ENCODE measurements at regions not wholly inside any gene's neighbourhood (a gene's known extent, or its start where the extent isn't known, plus 50 kb on each side); places are given as distances from the start of the nearest gene placed in this dataset.
"Not testable (repeated sequence)": the region's sequence is repeated elsewhere in the genome, so short reads cannot be mapped to it uniquely, and the experiment has no call there.

DNA sequence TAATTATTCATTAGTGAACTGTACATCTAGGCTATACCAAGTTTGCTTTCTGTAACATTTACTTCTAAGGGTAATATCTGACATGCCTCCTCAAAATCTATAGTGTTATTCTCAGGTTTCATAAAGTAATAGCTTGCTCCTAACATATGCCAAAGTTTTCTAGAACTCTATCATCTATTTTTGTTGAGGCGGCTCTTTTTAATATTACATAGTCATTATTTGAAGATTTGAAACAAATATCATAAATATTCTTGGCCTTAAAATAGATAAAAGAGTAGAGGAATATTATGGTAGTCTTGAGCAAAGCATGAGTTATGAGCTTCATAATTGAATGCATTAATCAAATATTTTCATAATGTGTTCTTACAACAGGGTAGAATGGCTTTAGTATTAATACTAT, 327.2 kb upstream of the KCND2 start:
- H3K79me2 ChIP-seq (ENCODE audit: insufficient read depth, low read length): no peaks in the 10 kb centered on the region
- no peak overlapping the region for H2AFZ ChIP-seq (ENCODE audit: low read length)
- no peaks in the 10 kb centered on the region for H3K9me2 ChIP-seq (replicated peaks; ENCODE audit: low read depth, low read length)
- H3K4me3 ChIP-seq (ENCODE audit: low read length, poor library complexity, severe bottlenecking): no peak overlapping the region
- no peak overlapping the region for H3K4me2 ChIP-seq (ENCODE audit: low read depth, low read length, poor library complexity, severe bottlenecking)
- H3K9me3 ChIP-seq (ENCODE audit: insufficient read depth, low read depth, low read length): no peaks in the 10 kb centered on the region
- H4K20me1 ChIP-seq (ENCODE audit: insufficient read depth, low read length, poor library complexity, severe bottlenecking): no peaks in the 10 kb centered on the region
- TF ChIP-seq EZH2phosphoT487 (IDR thresholded peaks at IDR 0.05; ENCODE audit: borderline replicate concordance): no peak
- TF ChIP-seq, protein P1, sequence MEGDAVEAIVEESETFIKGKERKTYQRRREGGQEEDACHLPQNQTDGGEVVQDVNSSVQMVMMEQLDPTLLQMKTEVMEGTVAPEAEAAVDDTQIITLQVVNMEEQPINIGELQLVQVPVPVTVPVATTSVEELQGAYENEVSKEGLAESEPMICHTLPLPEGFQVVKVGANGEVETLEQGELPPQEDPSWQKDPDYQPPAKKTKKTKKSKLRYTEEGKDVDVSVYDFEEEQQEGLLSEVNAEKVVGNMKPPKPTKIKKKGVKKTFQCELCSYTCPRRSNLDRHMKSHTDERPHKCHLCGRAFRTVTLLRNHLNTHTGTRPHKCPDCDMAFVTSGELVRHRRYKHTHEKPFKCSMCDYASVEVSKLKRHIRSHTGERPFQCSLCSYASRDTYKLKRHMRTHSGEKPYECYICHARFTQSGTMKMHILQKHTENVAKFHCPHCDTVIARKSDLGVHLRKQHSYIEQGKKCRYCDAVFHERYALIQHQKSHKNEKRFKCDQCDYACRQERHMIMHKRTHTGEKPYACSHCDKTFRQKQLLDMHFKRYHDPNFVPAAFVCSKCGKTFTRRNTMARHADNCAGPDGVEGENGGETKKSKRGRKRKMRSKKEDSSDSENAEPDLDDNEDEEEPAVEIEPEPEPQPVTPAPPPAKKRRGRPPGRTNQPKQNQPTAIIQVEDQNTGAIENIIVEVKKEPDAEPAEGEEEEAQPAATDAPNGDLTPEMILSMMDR (conservative IDR thresholded peaks at IDR 0.05; ENCODE audit: low read length): no peak
- H3K27me3 ChIP-seq (ENCODE audit: insufficient read depth, low read length, poor library complexity, severe bottlenecking): no peaks in the 10 kb centered on the region
- no peak overlapping the region for H3K9ac ChIP-seq (ENCODE audit: low read depth, low read length, poor library complexity, severe bottlenecking)
- no peaks in the 10 kb centered on the region for H3K36me3 ChIP-seq (ENCODE audit: insufficient read depth, low read length)
- no peaks in the 10 kb centered on the region for H3K4me1 ChIP-seq (ENCODE audit: insufficient read depth, low read length, poor library complexity, severe bottlenecking)
- H3F3A ChIP-seq (ENCODE audit: low read depth): no peaks in the 10 kb centered on the region

DNA sequence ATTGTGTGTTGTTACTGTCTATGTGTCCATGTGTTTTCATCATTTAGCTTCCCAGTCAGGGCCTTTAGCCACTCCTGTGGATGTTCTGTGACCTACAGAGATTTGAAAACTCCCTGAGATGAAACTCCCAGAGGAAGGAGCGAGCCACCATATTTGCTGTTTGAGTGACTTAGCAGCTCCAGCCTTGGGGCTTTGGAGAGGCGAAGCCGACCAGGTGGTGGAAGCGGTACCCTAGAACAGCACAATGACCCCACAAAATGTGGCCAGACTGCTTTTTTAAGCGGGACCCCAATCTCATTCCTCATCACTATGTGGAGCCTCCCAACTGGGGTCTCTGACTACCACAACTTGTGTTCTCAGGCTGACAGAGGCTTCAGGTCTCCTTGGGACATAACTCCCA, 323.9 kb upstream of the KCND2 start:
- H4K20me1 ChIP-seq (ENCODE audit: insufficient read depth, low read length, poor library complexity, severe bottlenecking): no peaks in the 10 kb centered on the region
- H3F3A ChIP-seq (ENCODE audit: low read depth): no peaks in the 10 kb centered on the region
- no peaks in the 10 kb centered on the region for H3K36me3 ChIP-seq (ENCODE audit: insufficient read depth, low read length)
- no peaks in the 10 kb centered on the region for H3K4me1 ChIP-seq (ENCODE audit: insufficient read depth, low read length, poor library complexity, severe bottlenecking)
- no peaks in the 10 kb centered on the region for H3K27me3 ChIP-seq (ENCODE audit: insufficient read depth, low read length, poor library complexity, severe bottlenecking)
- H3K9ac ChIP-seq (ENCODE audit: low read depth, low read length, poor library complexity, severe bottlenecking): no peak overlapping the region
- H3K4me2 ChIP-seq (ENCODE audit: low read depth, low read length, poor library complexity, severe bottlenecking): no peak overlapping the region
- no peak overlapping the region for H3K4me3 ChIP-seq (ENCODE audit: low read length, poor library complexity, severe bottlenecking)
- H3K9me3 ChIP-seq (ENCODE audit: insufficient read depth, low read depth, low read length): no peaks in the 10 kb centered on the region
- no peaks in the 10 kb centered on the region for H3K79me2 ChIP-seq (ENCODE audit: insufficient read depth, low read length)
- H2AFZ ChIP-seq (ENCODE audit: low read length): no peak overlapping the region
- H3K9me2 ChIP-seq (replicated peaks; ENCODE audit: low read depth, low read length): no peaks in the 10 kb centered on the region
- TF ChIP-seq, protein P1 (conservative IDR thresholded peaks at IDR 0.05; ENCODE audit: low read length): no peak
- TF ChIP-seq EZH2phosphoT487 (IDR thresholded peaks at IDR 0.05; ENCODE audit: borderline replicate concordance): no peak

DNA sequence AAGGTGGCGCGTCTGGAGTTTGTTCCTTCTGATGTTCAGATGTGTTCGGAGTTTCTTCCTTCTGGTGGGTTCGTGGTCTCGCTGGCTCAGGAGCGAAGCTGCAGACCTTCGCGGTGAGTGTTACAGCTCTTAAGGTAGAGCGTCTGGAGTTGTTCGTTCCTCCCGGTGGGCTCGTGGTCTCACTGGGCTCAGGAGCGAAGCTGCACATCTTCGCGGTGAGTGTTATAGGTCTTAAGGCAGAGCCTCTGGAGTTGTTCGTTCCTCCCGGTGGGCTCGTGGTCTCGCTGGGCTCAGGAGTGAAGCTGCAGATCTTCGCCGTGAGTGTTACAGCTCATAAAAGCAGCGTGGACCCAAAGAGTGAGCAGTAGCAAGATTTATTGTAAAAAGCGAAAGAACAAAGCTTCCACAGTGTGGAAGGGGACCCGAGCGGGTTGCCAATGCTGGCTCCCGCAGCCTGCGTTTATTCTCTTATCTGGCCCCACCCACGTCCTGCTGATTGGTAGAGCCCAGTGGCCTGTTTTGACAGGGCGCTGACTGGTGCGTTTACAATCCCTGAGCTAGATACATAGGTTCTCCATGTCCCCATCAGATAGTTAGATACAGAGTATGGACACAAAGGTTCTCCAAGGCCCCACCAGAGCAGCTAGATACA, 322.5 kb upstream of the KCND2 start:
- not testable (repeated sequence) for H3K79me2 ChIP-seq (ENCODE audit: insufficient read depth, low read length); H3K27me3 ChIP-seq (ENCODE audit: insufficient read depth, low read length, poor library complexity, severe bottlenecking); H4K20me1 ChIP-seq (ENCODE audit: insufficient read depth, low read length, poor library complexity, severe bottlenecking); H2AFZ ChIP-seq (ENCODE audit: low read length); H3K4me2 ChIP-seq (ENCODE audit: low read depth, low read length, poor library complexity, severe bottlenecking); H3K36me3 ChIP-seq (ENCODE audit: insufficient read depth, low read length); H3K9ac ChIP-seq (ENCODE audit: low read depth, low read length, poor library complexity, severe bottlenecking); H3K4me3 ChIP-seq (ENCODE audit: low read length, poor library complexity, severe bottlenecking); H3F3A ChIP-seq (ENCODE audit: low read depth); H3K9me3 ChIP-seq (ENCODE audit: insufficient read depth, low read depth, low read length); H3K4me1 ChIP-seq (ENCODE audit: insufficient read depth, low read length, poor library complexity, severe bottlenecking); H3K9me2 ChIP-seq (replicated peaks; ENCODE audit: low read depth, low read length)

DNA sequence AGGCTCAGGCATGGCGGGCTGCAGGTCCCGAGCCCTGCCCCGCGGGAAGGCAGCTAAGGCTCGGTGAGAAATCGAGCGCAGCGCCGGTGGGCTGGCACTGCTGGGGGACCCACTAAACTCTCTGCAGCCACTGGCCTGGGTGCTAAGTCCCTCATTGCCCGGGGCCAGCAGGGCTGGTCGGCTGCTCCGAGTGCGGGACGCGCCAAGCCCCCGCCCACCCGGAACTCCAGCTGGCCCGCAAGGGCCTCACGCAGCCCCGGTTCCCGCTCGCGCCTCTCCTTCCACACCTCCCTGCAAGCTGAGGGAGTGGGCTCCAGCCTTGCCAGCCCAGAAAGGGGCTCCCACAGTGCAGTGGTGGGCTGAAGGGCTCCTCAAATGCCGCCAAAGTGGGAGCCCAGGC, 321.4 kb upstream of the KCND2 start:
- not testable (repeated sequence) for H3K27me3 ChIP-seq (ENCODE audit: insufficient read depth, low read length, poor library complexity, severe bottlenecking); H3K4me1 ChIP-seq (ENCODE audit: insufficient read depth, low read length, poor library complexity, severe bottlenecking); H3K9me3 ChIP-seq (ENCODE audit: insufficient read depth, low read depth, low read length); H3K9ac ChIP-seq (ENCODE audit: low read depth, low read length, poor library complexity, severe bottlenecking); H3K9me2 ChIP-seq (replicated peaks; ENCODE audit: low read depth, low read length); H3K36me3 ChIP-seq (ENCODE audit: insufficient read depth, low read length); H3K4me3 ChIP-seq (ENCODE audit: low read length, poor library complexity, severe bottlenecking); H2AFZ ChIP-seq (ENCODE audit: low read length); H4K20me1 ChIP-seq (ENCODE audit: insufficient read depth, low read length, poor library complexity, severe bottlenecking); H3K4me2 ChIP-seq (ENCODE audit: low read depth, low read length, poor library complexity, severe bottlenecking); H3K79me2 ChIP-seq (ENCODE audit: insufficient read depth, low read length); H3F3A ChIP-seq (ENCODE audit: low read depth)

All from Loucy (cell line).